ENCODE measurements at regions not wholly inside any gene's neighbourhood (a gene's known extent, or its start where the extent isn't known, plus 50 kb on each side); places are given as distances from the start of the nearest gene placed in this dataset.

DNA sequence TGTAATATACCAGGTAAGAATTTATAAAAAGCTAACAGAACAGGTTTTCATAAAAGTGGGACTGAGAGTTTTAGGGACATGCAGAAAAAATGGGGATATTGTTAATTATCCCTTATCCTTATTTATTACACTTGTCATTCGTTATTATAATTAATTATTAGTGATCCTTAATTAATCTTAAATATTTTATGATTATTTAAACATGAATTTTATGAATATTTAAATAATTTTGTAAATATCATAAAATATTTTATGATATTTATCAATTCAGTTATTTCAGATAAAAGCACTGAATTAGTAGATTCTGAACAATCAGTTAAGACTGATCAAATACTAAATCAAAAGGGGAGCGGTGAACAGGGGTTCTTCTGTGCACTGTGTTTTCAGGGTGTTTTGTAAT, 300.1 kb downstream of the PAX1 start:
- Histone ChIP-seq H3K27ac (no peak overlapping the region), H3K9me3 (ENCODE audit: low read depth) (no peaks in the 10 kb centered on the region), H3K36me3 (no peaks in the 10 kb centered on the region), H3K4me3 (no peak overlapping the region), H3K27me3 (no peaks in the 10 kb centered on the region), H3K4me1 (ENCODE audit: low read depth) (no peaks in the 10 kb centered on the region)
- no peak for DNase-seq (ENCODE audit: low read depth in 1 of 2, low spot score in 1 of 2)
- TF ChIP-seq, protein P1, sequence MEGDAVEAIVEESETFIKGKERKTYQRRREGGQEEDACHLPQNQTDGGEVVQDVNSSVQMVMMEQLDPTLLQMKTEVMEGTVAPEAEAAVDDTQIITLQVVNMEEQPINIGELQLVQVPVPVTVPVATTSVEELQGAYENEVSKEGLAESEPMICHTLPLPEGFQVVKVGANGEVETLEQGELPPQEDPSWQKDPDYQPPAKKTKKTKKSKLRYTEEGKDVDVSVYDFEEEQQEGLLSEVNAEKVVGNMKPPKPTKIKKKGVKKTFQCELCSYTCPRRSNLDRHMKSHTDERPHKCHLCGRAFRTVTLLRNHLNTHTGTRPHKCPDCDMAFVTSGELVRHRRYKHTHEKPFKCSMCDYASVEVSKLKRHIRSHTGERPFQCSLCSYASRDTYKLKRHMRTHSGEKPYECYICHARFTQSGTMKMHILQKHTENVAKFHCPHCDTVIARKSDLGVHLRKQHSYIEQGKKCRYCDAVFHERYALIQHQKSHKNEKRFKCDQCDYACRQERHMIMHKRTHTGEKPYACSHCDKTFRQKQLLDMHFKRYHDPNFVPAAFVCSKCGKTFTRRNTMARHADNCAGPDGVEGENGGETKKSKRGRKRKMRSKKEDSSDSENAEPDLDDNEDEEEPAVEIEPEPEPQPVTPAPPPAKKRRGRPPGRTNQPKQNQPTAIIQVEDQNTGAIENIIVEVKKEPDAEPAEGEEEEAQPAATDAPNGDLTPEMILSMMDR (IDR thresholded peaks at IDR 0.05; ENCODE audit: low read depth, low read length): no peak

DNA sequence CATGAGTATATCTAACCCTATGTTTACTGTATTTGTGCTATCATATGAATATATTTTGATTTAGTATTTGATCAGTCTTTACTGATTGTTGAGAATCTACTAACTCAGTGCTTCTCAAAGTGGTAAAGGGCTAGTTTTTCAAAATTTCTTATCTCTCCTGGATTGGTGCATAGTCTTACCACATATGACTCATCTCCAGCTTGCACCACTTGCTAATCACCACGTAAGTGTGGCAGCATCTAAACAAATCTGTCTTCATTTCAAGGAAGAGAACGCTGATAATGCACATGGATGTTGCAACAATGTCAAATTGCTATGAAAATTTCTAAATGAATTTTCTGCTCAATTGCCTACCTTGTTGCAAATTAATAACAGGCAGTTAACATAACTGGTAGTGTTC, 299.5 kb downstream of the PAX1 start:
- TF ChIP-seq, protein P1 (IDR thresholded peaks at IDR 0.05; ENCODE audit: low read depth, low read length): no peak
- Histone ChIP-seq H3K36me3 (no peaks in the 10 kb centered on the region), H3K27ac (no peak overlapping the region)

DNA sequence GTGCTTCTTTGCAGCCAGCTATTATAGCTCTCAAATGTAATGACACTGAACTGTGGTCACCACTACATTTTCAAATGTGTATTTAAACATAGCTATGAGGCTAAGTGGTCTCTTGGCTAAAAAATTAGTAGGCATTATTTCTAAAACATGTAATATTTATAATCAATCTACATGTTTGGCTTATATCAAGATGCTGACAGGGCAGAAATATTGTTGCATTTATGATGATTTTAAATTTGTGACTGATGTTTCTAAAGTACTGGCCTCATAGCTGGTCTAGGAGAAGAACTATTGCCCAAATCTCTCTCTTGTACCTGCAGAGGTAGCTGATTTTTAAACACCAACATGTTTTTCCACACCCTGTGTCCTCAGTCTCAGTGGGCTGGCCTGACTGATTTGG, 298.2 kb downstream of the PAX1 start:
- TF ChIP-seq, protein P1 (IDR thresholded peaks at IDR 0.05; ENCODE audit: low read depth, low read length): no peak
- Histone ChIP-seq H3K9me3 (ENCODE audit: low read depth) (no peaks in the 10 kb centered on the region), H3K4me3 (no peak overlapping the region), H3K27me3 (no peaks in the 10 kb centered on the region), H3K36me3 (no peaks in the 10 kb centered on the region), H3K27ac (no peak overlapping the region), H3K4me1 (ENCODE audit: low read depth) (no peaks in the 10 kb centered on the region)
- no peak for DNase-seq (ENCODE audit: low read depth in 1 of 2, low spot score in 1 of 2)

More for the DNA sequence above, 299.5 kb downstream of the PAX1 start:
- Histone ChIP-seq H3K4me3 (no peak overlapping the region), H3K9me3 (ENCODE audit: low read depth) (no peaks in the 10 kb centered on the region), H3K4me1 (ENCODE audit: low read depth) (no peaks in the 10 kb centered on the region), H3K27me3 (no peaks in the 10 kb centered on the region)
- DNase-seq (ENCODE audit: low read depth in 1 of 2, low spot score in 1 of 2): no peak

DNA sequence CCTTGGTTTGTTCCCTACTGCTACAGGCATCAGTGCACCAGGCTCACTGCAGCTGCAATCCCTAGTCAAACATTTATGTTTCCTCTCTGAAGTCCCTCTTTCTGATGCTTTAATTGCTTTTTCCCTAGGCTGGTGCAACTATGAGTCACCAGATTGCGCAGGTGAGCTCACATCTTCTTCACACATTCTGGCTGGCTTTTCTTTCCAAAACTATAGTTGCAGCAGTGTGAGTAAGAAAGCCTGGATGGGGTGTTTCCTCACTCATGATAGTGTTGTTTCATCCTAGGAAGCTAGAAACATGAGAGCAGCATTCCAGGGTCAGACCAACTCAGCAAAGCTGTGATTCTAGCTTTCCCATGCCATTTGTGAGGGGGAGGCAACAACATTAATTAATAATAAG, 296.4 kb downstream of the PAX1 start:
- DNase-seq (ENCODE audit: low read depth in 1 of 2, low spot score in 1 of 2): no peak
- TF ChIP-seq, protein P1 (IDR thresholded peaks at IDR 0.05; ENCODE audit: low read depth, low read length): no peak
- Histone ChIP-seq H3K4me3 (no peak overlapping the region), H3K36me3 (no peaks in the 10 kb centered on the region), H3K4me1 (ENCODE audit: low read depth) (no peaks in the 10 kb centered on the region), H3K27me3 (no peaks in the 10 kb centered on the region), H3K9me3 (ENCODE audit: low read depth) (no peaks in the 10 kb centered on the region), H3K27ac (no peak overlapping the region)

GRCh38 chr20:21995461-21995860, 290.0 kb downstream of the PAX1 start:
- Histone ChIP-seq H3K27me3 (no peaks in the 10 kb centered on the region), H3K4me1 (ENCODE audit: low read depth) (no peaks in the 10 kb centered on the region), H3K9me3 (ENCODE audit: low read depth) (no peaks in the 10 kb centered on the region), H3K27ac (no peak overlapping the region), H3K4me3 (no peak overlapping the region), H3K36me3 (no peaks in the 10 kb centered on the region)
- DNase-seq (ENCODE audit: low read depth in 1 of 2, low spot score in 1 of 2): no peak
- TF ChIP-seq, protein P1 (IDR thresholded peaks at IDR 0.05; ENCODE audit: low read depth, low read length): no peak

DNA sequence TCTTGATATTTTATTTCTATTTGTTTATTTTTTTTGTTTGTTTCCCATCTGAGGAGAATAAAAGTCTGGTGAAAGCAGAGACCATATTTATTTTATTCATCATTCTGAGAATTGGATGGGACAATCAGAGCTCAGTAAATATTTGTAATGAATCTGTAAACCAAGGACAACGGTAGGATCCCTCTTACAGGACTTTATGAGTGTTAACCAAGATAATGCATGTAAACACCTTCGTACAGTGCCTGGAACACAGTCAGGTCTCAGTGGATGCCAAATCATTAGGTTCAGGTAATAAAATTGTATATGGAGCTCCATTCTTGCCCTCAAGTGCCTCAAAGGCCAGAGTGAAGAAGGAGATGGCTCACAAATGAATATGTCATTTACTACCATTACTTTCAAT, 288.7 kb downstream of the PAX1 start:
- no peak overlapping the region for H3K27ac ChIP-seq
- H3K4me1 ChIP-seq (ENCODE audit: low read depth): no peaks in the 10 kb centered on the region
- no peaks in the 10 kb centered on the region for H3K27me3 ChIP-seq
- no peak overlapping the region for H3K4me3 ChIP-seq
- TF ChIP-seq, protein P1 (IDR thresholded peaks at IDR 0.05; ENCODE audit: low read depth, low read length): no peak
- no peaks in the 10 kb centered on the region for H3K9me3 ChIP-seq (ENCODE audit: low read depth)
- no peaks in the 10 kb centered on the region for H3K36me3 ChIP-seq
- no peak for DNase-seq (ENCODE audit: low read depth in 1 of 2, low spot score in 1 of 2)
